GM12891 (cell line): ENCODE measurements at regions not wholly inside any gene's neighbourhood (a gene's known extent, or its start where the extent isn't known, plus 50 kb on each side); places are given as distances from the start of the nearest gene placed in this dataset.

Experiments
- POLR2A ChIP-seq: IDR thresholded peaks from 2 replicates; pipeline ENCODE4 v1.6.1; 2011; ENCODE audit warnings: low read depth, low read length, control low read depth
- POLR2AphosphoS5 ChIP-seq: IDR thresholded peaks from 2 replicates; pipeline ENCODE4 v1.6.1; 2011; ENCODE audit warnings: low read depth, low read length, control low read depth

DNA sequence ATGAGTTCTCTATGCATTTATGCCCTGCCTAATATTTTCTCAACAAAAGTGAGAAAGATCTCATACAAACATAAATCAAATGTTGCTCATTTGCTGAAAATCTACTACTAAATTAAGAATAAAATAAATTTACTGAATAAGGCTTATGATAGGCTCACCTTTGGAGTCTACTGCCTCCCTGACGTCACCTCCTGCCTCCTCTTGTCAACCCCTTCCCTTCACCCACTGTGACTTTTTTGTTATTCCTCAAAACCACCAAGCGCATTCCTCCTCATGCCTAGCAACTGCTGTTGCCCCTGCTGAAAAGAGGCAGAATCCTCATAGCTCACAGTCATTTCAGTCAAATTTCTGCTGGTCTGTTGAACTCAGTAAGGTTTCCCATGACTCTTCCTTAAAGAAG lies 2422.2 kb downstream of the TP53TG3F start:
- no peak for TF ChIP-seq POLR2A
- no peak for TF ChIP-seq POLR2AphosphoS5
